ENCODE measurements at regions not wholly inside any gene's neighbourhood (a gene's known extent, or its start where the extent isn't known, plus 50 kb on each side); places are given as distances from the start of the nearest gene placed in this dataset.
A peak's percentile ranks its signal among the peaks of the same experiment; 100 is the strongest.
"Not testable (repeated sequence)": the region's sequence is repeated elsewhere in the genome, so short reads cannot be mapped to it uniquely, and the experiment has no call there.

- DNase-seq (ENCODE audit: low spot score), result no peak
- intact Hi-C loops (cut with DNase I), result no loop called here
Measured at GRCh38 chr6:71642793-71643192, 243.6 kb upstream of the RIMS1 start.

- no peak for DNase-seq (ENCODE audit: low spot score)
- intact Hi-C loops (cut with DNase I), result no loop called here
Measured at GRCh38 chr6:71645299-71645698, 241.1 kb upstream of the RIMS1 start.

- intact Hi-C loops (cut with DNase I), result no loop called here
- DNase-seq (ENCODE audit: low spot score), result no peak
Measured at GRCh38 chr6:71649915-71650314, 236.4 kb upstream of the RIMS1 start.

GRCh38 chr6:71651636-71652035, 234.7 kb upstream of the RIMS1 start:
- intact Hi-C loops (cut with DNase I), result no loop called here
- DNase-seq (ENCODE audit: low spot score), result no peak

- intact Hi-C loops (cut with DNase I), result no loop called here
- DNase-seq (ENCODE audit: low spot score), result no peak
Measured at GRCh38 chr6:71656121-71656520, 230.2 kb upstream of the RIMS1 start.

- no peak for DNase-seq (ENCODE audit: low spot score)
- intact Hi-C loops (cut with DNase I), result no loop called here
Measured at GRCh38 chr6:71665931-71666330, 220.4 kb upstream of the RIMS1 start.

- no peak for DNase-seq (ENCODE audit: low spot score)
- intact Hi-C loops (cut with DNase I), result no loop called here
Measured at GRCh38 chr6:71672876-71673275, 213.5 kb upstream of the RIMS1 start.

GRCh38 chr6:71675386-71675785, 211.0 kb upstream of the RIMS1 start:
- intact Hi-C loops (cut with DNase I), result no loop called here
- no peak for DNase-seq (ENCODE audit: low spot score)

- DNase-seq (ENCODE audit: low spot score), result no peak
- intact Hi-C loops (cut with DNase I), result no loop called here
Measured at GRCh38 chr6:71676298-71676697, 210.1 kb upstream of the RIMS1 start.

GRCh38 chr6:71678091-71678490, 208.3 kb upstream of the RIMS1 start:
- intact Hi-C loops (cut with DNase I), result no loop called here

GRCh38 chr6:71681234-71681867, 205.0 kb upstream of the RIMS1 start:
- intact Hi-C loops (cut with DNase I), result no loop called here
- DNase-seq (ENCODE audit: low spot score), result no peak

More at GRCh38 chr6:71678091-71678490, 208.3 kb upstream of the RIMS1 start:
- no peak for DNase-seq (ENCODE audit: low spot score)

GRCh38 chr6:71686021-71686677, 200.2 kb upstream of the RIMS1 start:
- DNase-seq (ENCODE audit: low spot score), result peak; percentile 71
- intact Hi-C loops (cut with DNase I), result not testable (repeated sequence)

- no peak for DNase-seq (ENCODE audit: low spot score)
- intact Hi-C loops (cut with DNase I), result no loop called here
Measured at GRCh38 chr6:71698702-71699101, 187.6 kb upstream of the RIMS1 start.

GRCh38 chr6:71706523-71706922, 179.8 kb upstream of the RIMS1 start:
- intact Hi-C loops (cut with DNase I), result no loop called here
- no peak for DNase-seq (ENCODE audit: low spot score)

- DNase-seq (ENCODE audit: low spot score), result no peak
- intact Hi-C loops (cut with DNase I), result no loop called here
Measured at GRCh38 chr6:71707059-71707458, 179.3 kb upstream of the RIMS1 start.

GRCh38 chr6:71720705-71721104, 165.6 kb upstream of the RIMS1 start:
- intact Hi-C loops (cut with DNase I), result no loop called here
- no peak for DNase-seq (ENCODE audit: low spot score)

GRCh38 chr6:71721642-71722041, 164.7 kb upstream of the RIMS1 start:
- DNase-seq (ENCODE audit: low spot score), result no peak
- intact Hi-C loops (cut with DNase I), result no loop called here

GRCh38 chr6:71722736-71723135, 163.6 kb upstream of the RIMS1 start:
- DNase-seq (ENCODE audit: low spot score), result no peak
- intact Hi-C loops (cut with DNase I), result no loop called here

GRCh38 chr6:71724456-71725125, 161.8 kb upstream of the RIMS1 start:
- no peak for DNase-seq (ENCODE audit: low spot score)
- intact Hi-C loops (cut with DNase I), result no loop called here

- no peak for DNase-seq (ENCODE audit: low spot score)
- intact Hi-C loops (cut with DNase I), result no loop called here
Measured at GRCh38 chr6:71725126-71725470, 161.3 kb upstream of the RIMS1 start.

GRCh38 chr6:71726121-71726520, 160.2 kb upstream of the RIMS1 start:
- no peak for DNase-seq (ENCODE audit: low spot score)
- intact Hi-C loops (cut with DNase I), result no loop called here
